ENCODE measurements at regions not wholly inside any gene's neighbourhood (a gene's known extent, or its start where the extent isn't known, plus 50 kb on each side); places are given as distances from the start of the nearest gene placed in this dataset.

GRCh38 chrX:121238093-121238492, 190.7 kb downstream of the GLUD2 start:
- no peaks in the 10 kb centered on the region for H3K4me1 ChIP-seq (ENCODE audit: control insufficient read depth, insufficient read depth, low read length)
- TF ChIP-seq POLR2AphosphoS5 (IDR thresholded peaks at IDR 0.05; ENCODE audit: low read depth, low read length) (no peak), REST (IDR thresholded peaks at IDR 0.05; ENCODE audit: insufficient read depth in 1 of 2, low read depth in 2 of 2, low read length in 1 of 2) (no peak), TCF7L2 (IDR thresholded peaks at IDR 0.05; ENCODE audit: low read depth, low read length) (no peak), SIN3A (IDR thresholded peaks at IDR 0.05; ENCODE audit: borderline replicate concordance, insufficient read depth, low read depth, low read length) (no peak)
- TF ChIP-seq, protein P1, sequence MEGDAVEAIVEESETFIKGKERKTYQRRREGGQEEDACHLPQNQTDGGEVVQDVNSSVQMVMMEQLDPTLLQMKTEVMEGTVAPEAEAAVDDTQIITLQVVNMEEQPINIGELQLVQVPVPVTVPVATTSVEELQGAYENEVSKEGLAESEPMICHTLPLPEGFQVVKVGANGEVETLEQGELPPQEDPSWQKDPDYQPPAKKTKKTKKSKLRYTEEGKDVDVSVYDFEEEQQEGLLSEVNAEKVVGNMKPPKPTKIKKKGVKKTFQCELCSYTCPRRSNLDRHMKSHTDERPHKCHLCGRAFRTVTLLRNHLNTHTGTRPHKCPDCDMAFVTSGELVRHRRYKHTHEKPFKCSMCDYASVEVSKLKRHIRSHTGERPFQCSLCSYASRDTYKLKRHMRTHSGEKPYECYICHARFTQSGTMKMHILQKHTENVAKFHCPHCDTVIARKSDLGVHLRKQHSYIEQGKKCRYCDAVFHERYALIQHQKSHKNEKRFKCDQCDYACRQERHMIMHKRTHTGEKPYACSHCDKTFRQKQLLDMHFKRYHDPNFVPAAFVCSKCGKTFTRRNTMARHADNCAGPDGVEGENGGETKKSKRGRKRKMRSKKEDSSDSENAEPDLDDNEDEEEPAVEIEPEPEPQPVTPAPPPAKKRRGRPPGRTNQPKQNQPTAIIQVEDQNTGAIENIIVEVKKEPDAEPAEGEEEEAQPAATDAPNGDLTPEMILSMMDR (IDR thresholded peaks at IDR 0.05), result no peak
- H3K27ac ChIP-seq (ENCODE audit: low read length), result no peak overlapping the region
- no peaks in the 10 kb centered on the region for H3K9me3 ChIP-seq (ENCODE audit: control insufficient read depth, insufficient read depth, low read depth, low read length)
- H3K27me3 ChIP-seq (ENCODE audit: control insufficient read depth, insufficient read depth, low read length), result no peaks in the 10 kb centered on the region
- in situ Hi-C loops (cut with HindIII; ENCODE audit: low pct_unique_long_range_greater_than_20kb, low sequenced_read_pairs) (no loop called here), intact Hi-C loops (cut with micrococcal nuclease; ENCODE audit: unreplicated experiment) (no loop called here)
- no peak overlapping the region for H3K4me3 ChIP-seq (ENCODE audit: low read depth in 2 of 2, low read length in 2 of 2)
- DNase-seq (ENCODE audit: low read depth, low spot score), result no peak
- ATAC-seq, result no peak
- BruUV-seq (replicated peaks), result no TSS peak
- ChIA-PET CTCF (no interaction called here), POLR2A (no interaction called here)
- H3K36me3 ChIP-seq (ENCODE audit: control insufficient read depth, insufficient read depth, low read length), result no peaks in the 10 kb centered on the region

GRCh38 chrX:121244511-121244910, 197.1 kb downstream of the GLUD2 start:
- TF ChIP-seq POLR2AphosphoS5 (IDR thresholded peaks at IDR 0.05; ENCODE audit: low read depth, low read length) (no peak), SIN3A (IDR thresholded peaks at IDR 0.05; ENCODE audit: borderline replicate concordance, insufficient read depth, low read depth, low read length) (no peak), TCF7L2 (IDR thresholded peaks at IDR 0.05; ENCODE audit: low read depth, low read length) (no peak), REST (IDR thresholded peaks at IDR 0.05; ENCODE audit: insufficient read depth in 1 of 2, low read depth in 2 of 2, low read length in 1 of 2) (no peak)
- TF ChIP-seq, protein P1 (IDR thresholded peaks at IDR 0.05), result no peak
- in situ Hi-C loops (cut with HindIII; ENCODE audit: low pct_unique_long_range_greater_than_20kb, low sequenced_read_pairs), result no loop called here
- ChIA-PET CTCF (no interaction called here), POLR2A (no interaction called here)
- DNase-seq (ENCODE audit: low read depth, low spot score) (no peak), ATAC-seq (no peak)
- intact Hi-C loops (cut with micrococcal nuclease; ENCODE audit: unreplicated experiment), result no loop called here
- Histone ChIP-seq H3K9me3 (ENCODE audit: control insufficient read depth, insufficient read depth, low read depth, low read length) (no peaks in the 10 kb centered on the region), H3K27me3 (ENCODE audit: control insufficient read depth, insufficient read depth, low read length) (no peaks in the 10 kb centered on the region), H3K4me3 (ENCODE audit: low read depth in 2 of 2, low read length in 2 of 2) (no peak overlapping the region), H3K27ac (ENCODE audit: low read length) (no peak overlapping the region), H3K4me1 (ENCODE audit: control insufficient read depth, insufficient read depth, low read length) (no peaks in the 10 kb centered on the region), H3K36me3 (ENCODE audit: control insufficient read depth, insufficient read depth, low read length) (no peaks in the 10 kb centered on the region)
- BruUV-seq (replicated peaks), result no TSS peak

All from Panc1 (cell line).